Common myeloid progenitor, CD34-positive (primary cell): ENCODE measurements at regions not wholly inside any gene's neighbourhood (a gene's known extent, or its start where the extent isn't known, plus 50 kb on each side); places are given as distances from the start of the nearest gene placed in this dataset.

Experiments used
- CTCF ChIA-PET: fragments of 350-600 bp; sonication (Branson Sonifier 250); formaldehyde crosslinking; loops from one replicate; lab custom pipeline; 2021; ENCODE audit warnings: antibody characterized with exemption; lab: Charles Lee
- POLR2A ChIA-PET: fragments of 350-600 bp; sonication (Branson Sonifier 250); formaldehyde crosslinking; loops from one replicate; lab custom pipeline; 2021; ENCODE audit warnings: antibody characterized with exemption; lab: Charles Lee
- DNase-seq, 3 donors: peaks; one replicate each; pipeline versions ENCODE4 v3.0.0 to v3.0.0-alpha.2; 2013
- H3K27ac ChIP-seq, 2 experiments: 1 replicate in 1 of 2; 2 replicates in 1 of 2; pipeline ENCODE4 v1.7.0; 2013; ENCODE audit warnings: inconsistent platforms in 2 of 2, low read length in 2 of 2, mild to moderate bottlenecking in 2 of 2, low read depth in 1 of 2, moderate library complexity in 1 of 2; ENCODE audit not compliant: severe bottlenecking in 2 of 2, insufficient read depth in 1 of 2, poor library complexity in 1 of 2
- H3K27me3 ChIP-seq, 5 experiments: replicated peaks in 2 of 5; 1 replicate in 3 of 5; 2 replicates in 2 of 5; pipeline versions ENCODE4 v1.6.1 to v1.7.0; 2013; ENCODE audit warnings: low read length in 4 of 5, mild to moderate bottlenecking in 2 of 5, moderate library complexity in 2 of 5, inconsistent platforms in 1 of 5; ENCODE audit not compliant: insufficient read depth in 5 of 5, control insufficient read depth in 4 of 5
- H3K36me3 ChIP-seq, 4 experiments: 1 replicate in 2 of 4; 2 replicates in 2 of 4; pipeline versions ENCODE4 v1.6.1 to v1.7.0; 2013; ENCODE audit warnings: low read length in 3 of 4, control low read depth in 1 of 4, mild to moderate bottlenecking in 1 of 4; ENCODE audit not compliant: control insufficient read depth in 4 of 4, insufficient read depth in 4 of 4
- H3K4me1 ChIP-seq, 4 experiments: 1 replicate in 3 of 4; 2 replicates in 1 of 4; pipeline versions ENCODE4 v1.6.1 to v1.7.1; 2013; ENCODE audit warnings: low read length in 3 of 4, mild to moderate bottlenecking in 3 of 4, control low read depth in 1 of 4, inconsistent platforms in 1 of 4, moderate library complexity in 1 of 4; ENCODE audit not compliant: control insufficient read depth in 4 of 4, insufficient read depth in 4 of 4; ENCODE audit errors: control extremely low read depth in 1 of 4
- H3K4me3 ChIP-seq, 7 experiments: 1 replicate in 4 of 7; 2 replicates in 3 of 7; pipeline versions ENCODE4 v1.5.1 to v1.7.0; 2013; ENCODE audit warnings: mild to moderate bottlenecking in 7 of 7, low read length in 6 of 7, moderate library complexity in 6 of 7, inconsistent platforms in 2 of 7, low read depth in 2 of 7, control low read depth in 1 of 7; ENCODE audit not compliant: insufficient read depth in 4 of 7, control insufficient read depth in 1 of 7; ENCODE audit errors: extremely low read depth in 1 of 7
- H3K9me3 ChIP-seq, 5 experiments: 1 replicate in 4 of 5; 2 replicates in 1 of 5; pipeline versions ENCODE4 v1.6.1 to v1.7.1; 2013; ENCODE audit warnings: low read length in 4 of 5, mild to moderate bottlenecking in 2 of 5, inconsistent platforms in 1 of 5, low read depth in 1 of 5, moderate library complexity in 1 of 5; ENCODE audit not compliant: control insufficient read depth in 4 of 5, insufficient read depth in 2 of 5; ENCODE audit errors: control extremely low read depth in 1 of 5
- WGBS: methylation state at CpG from one replicate; pipeline ENCODE4 v1.1.5; 2013; ENCODE audit not compliant: insufficient coverage; 5-methylcytosine and 5-hydroxymethylcytosine counted together

GRCh38 chr13:103246581-103247200 lies 180.5 kb upstream of the SLC10A2 start:
- Histone ChIP-seq H3K4me3 (no peak overlapping the region), H3K27me3 (no peaks in the 10 kb centered on the region), H3K36me3 (no peaks in the 10 kb centered on the region), H3K27ac (no peak overlapping the region), H3K9me3 (peaks cover 0 to 3% (median 0%) of the 10 kb centered on the region in 5 experiments), H3K4me1 (no peaks in the 10 kb centered on the region)
- no peak for DNase-seq
- ChIA-PET POLR2A (no interaction called here), CTCF (no interaction called here)
- WGBS = 98% methylated on average over 5 of the region's 8 CpGs

GRCh38 chr13:103243495-103243894 lies 177.3 kb upstream of the SLC10A2 start:
- CTCF ChIA-PET = no interaction called here
- Histone ChIP-seq H3K4me1 (no peaks in the 10 kb centered on the region), H3K4me3 (no peak overlapping the region), H3K27ac (no peak overlapping the region), H3K36me3 (no peaks in the 10 kb centered on the region), H3K27me3 (no peaks in the 10 kb centered on the region), H3K9me3 (no peaks in the 10 kb centered on the region)
- POLR2A ChIA-PET = no interaction called here
- 93% methylated on average over 2 of the region's 3 CpGs for WGBS
- no peak for DNase-seq

- Histone ChIP-seq H3K27ac (no peak overlapping the region), H3K9me3 (no peaks in the 10 kb centered on the region), H3K4me3 (no peak overlapping the region), H3K27me3 (no peaks in the 10 kb centered on the region), H3K4me1 (no peaks in the 10 kb centered on the region), H3K36me3 (no peaks in the 10 kb centered on the region)
- ChIA-PET POLR2A (no interaction called here), CTCF (no interaction called here)
- no peak for DNase-seq
- 80% methylated on average over 2 of the region's 2 CpGs for WGBS
Observed at GRCh38 chr13:103238441-103238840, 172.2 kb upstream of the SLC10A2 start.

GRCh38 chr13:103236213-103236612 lies 170.0 kb upstream of the SLC10A2 start:
- no peak overlapping the region for H3K4me3 ChIP-seq
- ChIA-PET CTCF (no interaction called here), POLR2A (no interaction called here)
- no peak overlapping the region for H3K27ac ChIP-seq
- no peaks in the 10 kb centered on the region for H3K27me3 ChIP-seq
- no peaks in the 10 kb centered on the region for H3K36me3 ChIP-seq
- peaks cover 0 to 6% (median 0%) of the 10 kb centered on the region in 5 experiments for H3K9me3 ChIP-seq
- no peaks in the 10 kb centered on the region for H3K4me1 ChIP-seq
- 100% methylated on average over 2 of the region's 2 CpGs for WGBS
- DNase-seq = no peak

DNA sequence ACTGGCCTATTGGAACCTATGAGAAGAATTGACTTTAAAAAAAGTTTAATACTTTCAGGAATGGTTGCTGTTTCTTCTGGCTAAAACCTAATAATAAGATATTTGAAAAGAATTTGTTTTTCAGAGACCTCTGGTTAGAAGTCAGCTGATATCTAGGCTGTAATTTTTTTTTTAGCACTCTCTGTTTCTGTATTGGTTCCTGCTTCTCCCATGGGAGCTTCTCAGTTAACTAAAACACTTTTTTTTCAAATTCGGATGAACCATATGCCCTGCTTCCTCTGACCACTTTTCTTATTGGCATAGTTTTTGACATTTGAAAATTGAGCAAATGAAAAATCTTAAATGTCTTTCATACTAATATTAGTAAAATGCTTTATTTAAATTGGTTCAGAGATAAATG lies 163.5 kb upstream of the SLC10A2 start:
- H3K27me3 ChIP-seq = no peaks in the 10 kb centered on the region
- WGBS = no CpG with 5 or more reads among the region's 1 CpG
- H3K4me3 ChIP-seq = no peak overlapping the region
- CTCF ChIA-PET = no interaction called here
- H3K4me1 ChIP-seq = no peaks in the 10 kb centered on the region
- H3K27ac ChIP-seq = no peak overlapping the region
- no peaks in the 10 kb centered on the region for H3K36me3 ChIP-seq
- no peak for DNase-seq
- peaks cover 0 to 11% (median 1%) of the 10 kb centered on the region in 5 experiments for H3K9me3 ChIP-seq
- POLR2A ChIA-PET = no interaction called here

DNA sequence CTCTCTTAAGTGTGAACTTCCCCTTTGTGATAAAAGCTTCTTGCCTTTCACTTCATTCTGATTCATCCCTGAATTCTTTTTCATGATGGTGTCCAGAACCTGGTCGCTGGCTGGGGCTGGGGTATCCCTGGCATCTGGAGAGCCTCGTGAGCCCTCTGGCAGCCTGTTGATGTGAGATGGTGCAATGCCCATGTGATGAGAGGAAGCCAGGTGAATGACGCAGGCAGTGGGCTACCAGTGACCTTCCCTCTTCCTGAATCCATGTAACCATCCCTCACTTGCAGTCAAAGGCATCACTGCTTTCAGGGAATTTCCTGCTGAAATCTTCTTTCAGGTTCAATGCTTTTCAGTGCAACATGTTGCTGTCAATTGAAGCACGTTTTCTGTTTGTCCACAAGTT lies 158.6 kb upstream of the SLC10A2 start:
- no peaks in the 10 kb centered on the region for H3K4me1 ChIP-seq
- H3K27me3 ChIP-seq = no peaks in the 10 kb centered on the region
- peaks cover 0 to 1% (median 0%) of the 10 kb centered on the region in 5 experiments for H3K9me3 ChIP-seq
- ChIA-PET CTCF (no interaction called here), POLR2A (no interaction called here)
- no peaks in the 10 kb centered on the region for H3K36me3 ChIP-seq
- H3K4me3 ChIP-seq = no peak overlapping the region
- DNase-seq = no peak
- H3K27ac ChIP-seq = no peak overlapping the region
- 88% methylated on average over 4 of the region's 4 CpGs for WGBS

DNA sequence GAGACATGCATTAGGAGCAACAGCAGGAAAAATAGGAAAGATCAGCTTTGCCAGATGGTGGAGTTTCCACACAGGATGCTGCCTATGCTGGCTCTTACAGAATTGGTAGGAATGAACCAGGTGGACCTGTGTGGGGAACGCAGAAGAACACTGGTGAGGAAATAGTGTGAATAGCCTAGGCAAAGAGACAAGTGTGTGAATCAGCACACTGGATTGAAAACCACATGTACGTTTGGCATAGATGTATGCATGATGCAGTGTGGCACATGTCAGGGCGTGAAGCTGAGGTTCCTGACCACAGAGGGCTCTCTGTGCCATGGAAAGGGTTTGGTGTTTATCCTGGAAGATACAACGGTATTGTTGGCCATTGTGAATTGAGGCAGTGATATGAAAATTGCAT lies 156.5 kb upstream of the SLC10A2 start:
- 90% methylated on average over 4 of the region's 4 CpGs for WGBS
- H3K36me3 ChIP-seq = no peaks in the 10 kb centered on the region
- CTCF ChIA-PET = no interaction called here
- DNase-seq = no peak
- POLR2A ChIA-PET = no interaction called here
- no peaks in the 10 kb centered on the region for H3K4me1 ChIP-seq
- no peak overlapping the region for H3K4me3 ChIP-seq
- H3K9me3 ChIP-seq = peaks cover 0 to 1% (median 0%) of the 10 kb centered on the region in 5 experiments
- H3K27ac ChIP-seq = no peak overlapping the region
- H3K27me3 ChIP-seq = no peaks in the 10 kb centered on the region
